Osteoblast (primary cell): ENCODE measurements at regions not wholly inside any gene's neighbourhood (a gene's known extent, or its start where the extent isn't known, plus 50 kb on each side); places are given as distances from the start of the nearest gene placed in this dataset.
"Not testable (repeated sequence)": the region's sequence is repeated elsewhere in the genome, so short reads cannot be mapped to it uniquely, and the experiment has no call there.

Source experiments
- DNase-seq: peaks from one replicate; pipeline ENCODE4 v3.0.0; 2011; ENCODE audit warnings: low spot score, mixed read lengths; ENCODE audit not compliant: insufficient read length; ENCODE audit errors: missing footprints
- H2AFZ ChIP-seq: 2 replicates; pipeline ENCODE4 v1.6.0; 2011; ENCODE audit warnings: mild to moderate bottlenecking, low read length
- H3K27ac ChIP-seq: 2 replicates; pipeline ENCODE4 v1.5.1; 2011; ENCODE audit warnings: mild to moderate bottlenecking, low read depth, low read length, moderate library complexity
- H3K27me3 ChIP-seq: 2 replicates; pipeline ENCODE4 v1.6.0; 2012; ENCODE audit warnings: mild to moderate bottlenecking, control low read depth, inconsistent platforms, low read length, moderate library complexity; ENCODE audit not compliant: insufficient read depth
- H3K36me3 ChIP-seq: 2 replicates; pipeline ENCODE4 v1.5.1; 2011; ENCODE audit warnings: mild to moderate bottlenecking, low read length, control low read depth, moderate library complexity; ENCODE audit not compliant: insufficient read depth
- H3K4me1 ChIP-seq: 2 replicates; pipeline ENCODE4 v1.5.1; 2011; ENCODE audit warnings: mild to moderate bottlenecking, low read length, control low read depth, moderate library complexity; ENCODE audit not compliant: insufficient read depth
- H3K4me2 ChIP-seq: 2 replicates; pipeline ENCODE4 v1.6.0; 2011; ENCODE audit warnings: mild to moderate bottlenecking, low read length; ENCODE audit not compliant: insufficient read depth
- H3K4me3 ChIP-seq: fragments of 200-600 bp; sonication (generic); 3 replicates; pipeline ENCODE4 v1.5.1; 2012; ENCODE audit warnings: mild to moderate bottlenecking, low read length, inconsistent platforms; ENCODE audit not compliant: insufficient read depth
- H3K79me2 ChIP-seq: 2 replicates; pipeline ENCODE4 v1.6.0; 2012; ENCODE audit warnings: mild to moderate bottlenecking, low read length, control low read depth, inconsistent platforms; ENCODE audit not compliant: insufficient read depth
- H3K9me3 ChIP-seq: 2 replicates; pipeline ENCODE4 v1.5.1; 2011; ENCODE audit warnings: low read depth, low read length, control low read depth
- H4K20me1 ChIP-seq: 2 replicates; pipeline ENCODE4 v1.6.0; 2012; ENCODE audit warnings: mild to moderate bottlenecking, low read length, control low read depth; ENCODE audit not compliant: insufficient read depth
- CTCF ChIP-seq: IDR thresholded peaks from 2 replicates; pipeline ENCODE4 v1.5.1; 2011; ENCODE audit warnings: mild to moderate bottlenecking, low read depth, low read length, moderate library complexity; ENCODE audit errors: extremely low read depth

GRCh38 chr18:35836932-35837331 lies 135.5 kb upstream of the RMP24 start:
- H3K79me2 ChIP-seq = no peaks in the 10 kb centered on the region
- H4K20me1 ChIP-seq = no peaks in the 10 kb centered on the region
- no peak for DNase-seq
- H3K27ac ChIP-seq = no peak overlapping the region
- H3K9me3 ChIP-seq = no peaks in the 10 kb centered on the region
- H3K36me3 ChIP-seq = no peaks in the 10 kb centered on the region
- no peak for TF ChIP-seq CTCF
- H3K4me2 ChIP-seq = no peak overlapping the region
- H3K27me3 ChIP-seq = peaks cover 2% of the 10 kb centered on the region
- H2AFZ ChIP-seq = no peak overlapping the region
- no peaks in the 10 kb centered on the region for H3K4me1 ChIP-seq
- no peak overlapping the region for H3K4me3 ChIP-seq

DNA sequence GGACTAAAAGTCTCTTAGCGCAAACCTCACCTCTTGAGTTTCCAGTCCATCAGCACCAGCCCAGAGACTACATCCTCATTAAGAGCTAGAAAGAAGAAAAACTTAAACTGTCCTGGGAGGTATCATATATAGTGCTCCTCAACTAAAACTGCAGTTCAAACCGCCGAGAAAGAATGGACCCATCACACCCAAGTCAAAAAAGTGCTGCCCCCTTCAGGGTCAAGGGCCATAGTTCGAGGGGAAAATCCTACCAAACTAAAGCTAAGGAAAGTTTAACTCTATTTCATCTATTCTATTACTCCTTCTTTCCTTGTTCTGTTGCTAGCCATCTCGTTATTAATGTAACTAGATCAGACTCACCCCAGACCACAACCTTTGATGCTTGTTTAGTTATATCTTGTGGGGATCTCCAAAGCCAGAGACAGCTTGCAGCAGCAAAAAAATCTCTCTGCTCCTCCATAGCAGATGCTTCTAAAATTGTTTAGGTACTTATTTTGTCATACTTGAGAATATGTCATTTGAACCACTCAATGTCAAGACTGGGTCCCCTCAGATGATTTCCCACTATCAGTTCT lies 134.5 kb upstream of the RMP24 start:
- no peaks in the 10 kb centered on the region for H3K4me1 ChIP-seq
- DNase-seq = no peak
- H4K20me1 ChIP-seq = no peaks in the 10 kb centered on the region
- H3K27ac ChIP-seq = no peak overlapping the region
- no peaks in the 10 kb centered on the region for H3K9me3 ChIP-seq
- H3K4me3 ChIP-seq = no peak overlapping the region
- TF ChIP-seq CTCF = no peak
- no peaks in the 10 kb centered on the region for H3K36me3 ChIP-seq
- H3K4me2 ChIP-seq = no peak overlapping the region
- peaks cover 2% of the 10 kb centered on the region for H3K27me3 ChIP-seq
- no peak overlapping the region for H2AFZ ChIP-seq
- H3K79me2 ChIP-seq = no peaks in the 10 kb centered on the region

DNA sequence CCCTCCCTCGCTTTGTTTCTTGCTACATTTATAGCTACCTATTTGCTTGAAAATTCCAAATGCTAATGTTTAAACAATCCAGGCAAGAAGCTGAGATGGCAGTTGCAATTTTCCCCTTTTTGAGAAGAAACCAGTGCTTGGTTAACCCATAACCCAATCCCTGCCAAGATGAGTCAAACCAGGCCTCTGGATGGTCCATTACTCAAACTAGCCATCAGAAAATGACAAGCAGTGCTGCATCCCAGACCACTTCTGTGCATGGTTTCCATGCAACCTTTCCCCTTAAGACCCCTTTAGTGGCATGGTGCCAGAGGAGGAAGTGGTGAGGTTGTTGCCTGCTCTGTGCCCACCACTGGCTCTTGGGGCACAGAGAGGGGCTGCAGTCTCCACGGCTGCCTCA lies 131.2 kb upstream of the RMP24 start:
- H3K4me3 ChIP-seq = no peak overlapping the region
- no peaks in the 10 kb centered on the region for H3K9me3 ChIP-seq
- H3K27me3 ChIP-seq = no peaks in the 10 kb centered on the region
- no peak overlapping the region for H3K27ac ChIP-seq
- H3K4me2 ChIP-seq = no peak overlapping the region
- H4K20me1 ChIP-seq = no peaks in the 10 kb centered on the region
- no peaks in the 10 kb centered on the region for H3K4me1 ChIP-seq
- no peaks in the 10 kb centered on the region for H3K36me3 ChIP-seq
- H2AFZ ChIP-seq = no peak overlapping the region
- DNase-seq = no peak
- no peak for TF ChIP-seq CTCF
- H3K79me2 ChIP-seq = no peaks in the 10 kb centered on the region

GRCh38 chr18:35842536-35842935 lies 129.9 kb upstream of the RMP24 start:
- H4K20me1 ChIP-seq = no peaks in the 10 kb centered on the region
- no peaks in the 10 kb centered on the region for H3K27me3 ChIP-seq
- no peaks in the 10 kb centered on the region for H3K4me1 ChIP-seq
- no peaks in the 10 kb centered on the region for H3K9me3 ChIP-seq
- no peak overlapping the region for H3K27ac ChIP-seq
- H3K79me2 ChIP-seq = no peaks in the 10 kb centered on the region
- no peaks in the 10 kb centered on the region for H3K36me3 ChIP-seq
- H3K4me3 ChIP-seq = no peak overlapping the region
- no peak overlapping the region for H3K4me2 ChIP-seq
- no peak overlapping the region for H2AFZ ChIP-seq
- no peak for DNase-seq
- TF ChIP-seq CTCF = no peak

GRCh38 chr18:35848321-35848720 lies 124.2 kb upstream of the RMP24 start:
- H3K4me2 ChIP-seq, H3K9me3 ChIP-seq, H4K20me1 ChIP-seq, H3K79me2 ChIP-seq, H3K4me1 ChIP-seq, DNase-seq, H2AFZ ChIP-seq, H3K27ac ChIP-seq, H3K27me3 ChIP-seq, H3K36me3 ChIP-seq, H3K4me3 ChIP-seq: not testable (repeated sequence)

DNA sequence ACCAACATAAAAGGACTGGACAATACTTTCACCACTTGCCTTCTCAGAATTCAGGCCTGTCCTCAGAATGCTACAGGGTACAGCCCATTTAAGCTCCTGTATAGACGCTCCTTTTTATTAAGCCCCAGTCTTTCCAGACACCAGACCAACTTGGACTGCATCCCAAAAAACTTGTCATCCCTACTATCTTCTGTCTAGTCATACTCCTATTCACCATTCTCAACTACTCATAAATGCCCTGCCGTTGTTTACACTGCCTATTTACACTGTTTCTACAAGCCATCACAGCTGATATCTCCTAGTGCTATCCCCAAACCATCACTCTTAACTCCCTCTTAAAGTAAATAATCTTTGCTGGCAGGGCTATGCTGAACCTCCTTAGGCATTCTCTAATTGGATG lies 123.2 kb upstream of the RMP24 start:
- not testable (repeated sequence) for H3K9me3 ChIP-seq, DNase-seq, H3K4me1 ChIP-seq, H3K36me3 ChIP-seq, H3K27ac ChIP-seq, H3K79me2 ChIP-seq, H3K4me2 ChIP-seq, H3K4me3 ChIP-seq, H3K27me3 ChIP-seq, H2AFZ ChIP-seq, H4K20me1 ChIP-seq
